Left lung (tissue), 4 donors: ENCODE measurements at regions not wholly inside any gene's neighbourhood (a gene's known extent, or its start where the extent isn't known, plus 50 kb on each side); places are given as distances from the start of the nearest gene placed in this dataset.
A peak's percentile ranks its signal among the peaks of the same experiment; 100 is the strongest.
"Not testable (repeated sequence)": the region's sequence is repeated elsewhere in the genome, so short reads cannot be mapped to it uniquely, and the experiment has no call there.

Experiments used
- ATAC-seq: fragments of 200-7000 bp; cut with Tn5 transposase; one replicate; pipeline ENCODE4 v1.9.1; 2020; ENCODE audit warnings: moderate library complexity
- DNase-seq, 4 donors: peaks; one replicate each; pipeline ENCODE4 v3.0.0-alpha.2; 2013 to 2020
- H3K27ac ChIP-seq, 2 donors: fragments of 200-600 bp; sonication (generic) in 1 of 2; one replicate each; pipeline versions ENCODE4 v1.5.0 to v1.8.0; 2020 to 2021
- H3K27me3 ChIP-seq, 2 donors: fragments of 200-600 bp; sonication (generic) in 1 of 2; one replicate each; pipeline versions ENCODE4 v1.5.0 to v1.8.0; 2020 to 2021
- H3K36me3 ChIP-seq, 2 donors: fragments of 200-600 bp; sonication (generic) in 1 of 2; one replicate each; pipeline versions ENCODE4 v1.5.0 to v1.8.0; 2020 to 2021
- H3K4me1 ChIP-seq, 2 donors: fragments of 200-600 bp; one replicate each; pipeline ENCODE4 v1.8.0; 2021
- H3K4me3 ChIP-seq, 2 donors: fragments of 200-600 bp; sonication (generic) in 1 of 2; one replicate each; pipeline versions ENCODE4 v1.5.0 to v1.8.0; 2020 to 2021; ENCODE audit warnings: mild to moderate bottlenecking in 1 of 2
- H3K9me3 ChIP-seq, 2 donors: fragments of 200-600 bp; sonication (generic) in 1 of 2; one replicate each; pipeline versions ENCODE4 v1.5.0 to v1.8.0; 2020 to 2021
- CTCF ChIP-seq, 2 donors: fragments of 200-600 bp; sonication (generic) in 1 of 2; IDR thresholded peaks; one replicate each; pipeline versions ENCODE4 v1.5.0 to v1.8.0; 2021; ENCODE audit warnings: antibody characterized with exemption in 2 of 2
- intact Hi-C, 2 donors: fragments of 100-400 bp; cut with DNase I; formaldehyde crosslinking; loops; one replicate each; pipeline versions ENCODE4 v1.11.2 to v1.14.2; 2022
- donor health status: DM: no; HTN: yes; CAD: no.
- donor health status: DM: no; HTN: no; CAD: no.

GRCh38 chr20:52035498-52035897 lies 156.1 kb downstream of the ZFP64 start:
- H3K9me3 ChIP-seq, result no peaks in the 10 kb centered on the region
- intact Hi-C loops, result no loop called here
- ATAC-seq, result no peak

GRCh38 chr20:52034581-52034980 lies 157.0 kb downstream of the ZFP64 start:
- Histone ChIP-seq H3K36me3 (no peaks in the 10 kb centered on the region), H3K27me3 (no peaks in the 10 kb centered on the region), H3K4me1 (peaks cover 0 to 4% of the 10 kb centered on the region in 2 donors), H3K9me3 (no peaks in the 10 kb centered on the region), H3K27ac (no peak overlapping the region), H3K4me3 (no peak overlapping the region)
- ATAC-seq, result no peak
- no peak for TF ChIP-seq CTCF (IDR thresholded peaks at IDR 0.05)
- peak in 2 of 4 donors; percentile 56 to 60 for DNase-seq
- intact Hi-C loops, result no loop called here

More at GRCh38 chr20:52035498-52035897, 156.1 kb downstream of the ZFP64 start:
- DNase-seq, result no peak
- Histone ChIP-seq H3K27ac (no peak overlapping the region), H3K27me3 (no peaks in the 10 kb centered on the region), H3K36me3 (no peaks in the 10 kb centered on the region), H3K4me3 (no peak overlapping the region), H3K4me1 (peaks cover 0 to 4% of the 10 kb centered on the region in 2 donors)
- no peak for TF ChIP-seq CTCF (IDR thresholded peaks at IDR 0.05)

DNA sequence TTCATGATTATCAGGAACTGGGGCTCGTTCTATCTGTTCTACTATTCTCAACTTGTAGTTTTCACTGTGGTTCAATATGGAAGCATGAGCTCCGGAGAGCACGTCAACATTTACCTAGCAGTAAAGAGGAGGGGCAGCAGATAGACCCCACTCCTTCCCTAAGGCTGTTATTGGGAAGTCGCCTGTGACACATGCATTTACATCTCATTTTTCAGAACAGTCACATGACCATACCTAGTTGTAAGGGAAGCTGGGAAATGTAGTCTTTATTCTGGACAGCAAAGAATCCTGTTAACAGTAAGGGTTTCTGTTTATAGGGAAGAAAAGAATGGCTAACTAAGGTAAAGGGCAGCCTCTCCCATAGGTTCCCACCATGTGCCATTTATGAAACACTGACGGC lies 158.3 kb downstream of the ZFP64 start:
- peaks cover 0 to 4% of the 10 kb centered on the region in 2 donors for H3K4me1 ChIP-seq
- intact Hi-C loops, result no loop called here
- DNase-seq (no peak), ATAC-seq (no peak)
- no peaks in the 10 kb centered on the region for H3K27me3 ChIP-seq
- H3K4me3 ChIP-seq, result no peak overlapping the region
- H3K36me3 ChIP-seq, result no peaks in the 10 kb centered on the region
- H3K9me3 ChIP-seq, result no peaks in the 10 kb centered on the region
- no peak for TF ChIP-seq CTCF (IDR thresholded peaks at IDR 0.05)
- no peak overlapping the region for H3K27ac ChIP-seq

DNA sequence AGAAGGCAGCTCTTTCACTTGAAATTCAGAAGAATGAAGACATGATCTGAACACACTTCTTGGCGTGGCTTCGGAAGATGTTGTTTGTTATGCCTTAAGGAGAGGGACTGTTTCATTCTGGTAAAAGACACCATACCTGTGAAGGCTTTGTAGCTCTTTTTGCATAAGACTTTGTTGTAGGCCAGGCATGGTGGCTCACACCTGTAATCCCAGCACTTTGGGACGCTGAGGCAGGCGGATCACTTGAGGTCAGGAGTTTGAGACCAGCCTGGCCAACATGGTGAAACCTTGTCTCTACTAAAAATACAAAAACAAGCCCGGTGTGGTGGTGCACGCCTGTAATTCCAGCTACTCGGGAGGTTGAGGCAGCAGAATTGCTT lies 159.3 kb downstream of the ZFP64 start:
- H3K27ac ChIP-seq, H3K27me3 ChIP-seq: not testable (repeated sequence)

DNA sequence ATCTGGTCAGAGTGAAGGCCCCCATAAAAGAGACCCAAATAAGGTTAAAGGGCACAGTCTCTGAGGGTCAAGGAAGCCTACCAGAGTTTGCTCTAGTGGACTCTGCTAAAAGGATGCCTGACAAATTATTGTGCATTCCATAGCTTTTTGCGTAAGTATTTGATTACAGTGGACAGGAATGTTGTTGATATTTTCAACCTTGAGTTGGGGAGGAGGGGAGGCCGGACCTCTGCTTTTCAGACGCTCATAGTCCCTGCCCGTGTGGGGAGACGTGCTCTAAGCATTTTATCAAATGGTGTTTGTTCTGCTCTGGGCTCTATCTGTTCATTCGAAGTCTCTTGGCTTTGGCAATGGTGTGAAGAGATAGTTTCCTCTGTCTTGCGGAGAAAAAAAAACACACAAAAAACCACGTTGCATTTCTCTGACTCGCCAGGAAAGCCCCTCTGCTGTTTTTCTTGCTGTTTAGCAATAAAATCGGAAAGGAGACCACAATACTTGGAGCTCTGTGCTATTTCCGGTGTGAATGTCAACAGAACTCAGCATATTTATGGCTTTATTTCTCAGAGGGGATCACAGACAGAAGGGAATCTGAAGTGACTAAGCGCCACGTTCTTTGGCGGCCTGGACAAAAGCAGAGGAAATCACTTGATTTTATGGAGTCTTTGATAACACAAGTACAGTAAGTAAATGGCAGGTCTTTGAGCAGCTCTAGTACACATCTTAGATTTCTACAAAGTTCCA lies 159.8 kb downstream of the ZFP64 start:
- Histone ChIP-seq H3K4me1 (peaks cover 0 to 4% of the 10 kb centered on the region in 2 donors), H3K36me3 (no peaks in the 10 kb centered on the region), H3K9me3 (no peaks in the 10 kb centered on the region), H3K4me3 (no peak overlapping the region), H3K27me3 (no peaks in the 10 kb centered on the region), H3K27ac (peak overlapping the region in 1 of 2 donors; percentile 47)
- TF ChIP-seq CTCF (IDR thresholded peaks at IDR 0.05), result no peak
- intact Hi-C loops, result no loop called here
- peak in 2 of 4 donors; percentile 54 to 73 for DNase-seq
- ATAC-seq, result peak; percentile 36

More for the DNA sequence above, 159.3 kb downstream of the ZFP64 start:
- intact Hi-C loops, H3K36me3 ChIP-seq, H3K4me3 ChIP-seq, ATAC-seq, H3K9me3 ChIP-seq, DNase-seq, H3K4me1 ChIP-seq: not testable (repeated sequence)

- DNase-seq (no peak), ATAC-seq (no peak)
- no peaks in the 10 kb centered on the region for H3K27me3 ChIP-seq
- peaks cover 0 to 4% of the 10 kb centered on the region in 2 donors for H3K4me1 ChIP-seq
- no peak overlapping the region for H3K27ac ChIP-seq
- no peaks in the 10 kb centered on the region for H3K9me3 ChIP-seq
- intact Hi-C loops, result no loop called here
- H3K36me3 ChIP-seq, result no peaks in the 10 kb centered on the region
- TF ChIP-seq CTCF (IDR thresholded peaks at IDR 0.05), result no peak
- H3K4me3 ChIP-seq, result no peak overlapping the region
Measured at GRCh38 chr20:52031206-52031562, 160.4 kb downstream of the ZFP64 start.

- H3K4me3 ChIP-seq, H3K36me3 ChIP-seq, H3K4me1 ChIP-seq, H3K27me3 ChIP-seq, H3K27ac ChIP-seq, DNase-seq, intact Hi-C loops, H3K9me3 ChIP-seq, ATAC-seq: not testable (repeated sequence)
Measured at GRCh38 chr20:52029129-52029528, 162.4 kb downstream of the ZFP64 start.
